Right renal cortex interstitium (tissue), 3 donors: ENCODE measurements at regions not wholly inside any gene's neighbourhood (a gene's known extent, or its start where the extent isn't known, plus 50 kb on each side); places are given as distances from the start of the nearest gene placed in this dataset.
"Not testable (repeated sequence)": the region's sequence is repeated elsewhere in the genome, so short reads cannot be mapped to it uniquely, and the experiment has no call there.

Experiments
- DNase-seq, 3 donors: peaks; one replicate each; pipeline ENCODE4 v3.0.0-alpha.2; 2013; ENCODE audit warnings: low read depth in 3 of 3, low spot score in 2 of 3

GRCh38 chr9:120338340-120338739 is 241.6 kb downstream of the CDK5RAP2 start:
- DNase-seq: no peak

- no peak for DNase-seq
Observed at GRCh38 chr9:120337131-120337530, 242.8 kb downstream of the CDK5RAP2 start.

GRCh38 chr9:120336753-120337090 is 243.2 kb downstream of the CDK5RAP2 start:
- DNase-seq: no peak

- DNase-seq: no peak
Observed at GRCh38 chr9:120336021-120336752, 243.8 kb downstream of the CDK5RAP2 start.

DNA sequence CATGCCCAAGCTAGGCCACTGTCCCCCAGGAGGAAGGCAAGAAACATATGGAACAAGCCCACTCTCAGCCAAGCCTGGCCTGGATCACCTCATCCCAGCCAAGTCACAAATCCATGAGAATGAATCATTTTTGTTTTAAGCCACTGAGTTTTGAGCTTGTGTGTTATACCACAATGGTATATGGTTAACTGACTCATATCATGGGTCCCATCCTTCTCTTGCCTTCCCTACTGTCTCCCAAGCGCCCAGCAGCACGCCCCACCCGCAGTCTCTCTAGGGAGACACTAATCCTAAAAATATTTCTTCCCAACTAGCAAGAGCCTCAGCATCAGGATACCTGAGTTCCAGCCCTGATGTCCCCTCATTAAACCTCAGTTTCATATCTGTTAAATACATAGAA is 248.1 kb downstream of the CDK5RAP2 start:
- DNase-seq: no peak

- no peak for DNase-seq
Observed at GRCh38 chr9:120330031-120330430, 249.9 kb downstream of the CDK5RAP2 start.

GRCh38 chr9:120327322-120327721 is 252.6 kb downstream of the CDK5RAP2 start:
- DNase-seq: no peak

DNA sequence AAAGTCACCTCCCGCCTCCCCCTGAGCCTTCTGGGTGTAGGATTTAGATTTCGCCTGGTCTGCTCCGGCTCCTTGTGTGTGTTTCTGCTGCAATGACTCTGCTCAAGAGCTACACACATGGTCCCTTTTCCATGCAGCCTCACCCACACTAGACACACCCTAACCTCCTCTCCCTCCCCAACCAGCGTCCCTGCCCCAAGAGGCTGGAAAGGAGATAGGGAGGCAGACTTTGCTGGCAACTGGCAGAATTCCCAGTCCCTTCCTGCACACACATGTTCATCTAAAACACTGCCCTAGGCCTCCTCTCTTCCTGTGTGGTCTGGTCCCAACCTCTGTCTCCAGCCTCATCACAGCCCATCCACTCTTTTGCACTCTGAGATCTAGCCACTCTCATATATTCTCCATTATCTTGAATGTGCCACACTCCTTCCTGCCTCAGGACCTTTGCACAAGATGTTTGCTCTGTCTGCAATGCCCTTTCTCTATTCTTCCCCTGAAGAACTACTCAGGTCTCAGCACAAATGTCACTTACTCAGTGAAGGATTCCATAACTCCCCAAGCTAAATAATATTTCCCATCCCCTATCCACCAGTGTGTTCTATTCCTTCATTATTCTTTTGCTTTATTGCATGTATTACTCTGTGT is 253.8 kb downstream of the CDK5RAP2 start:
- DNase-seq: no peak

DNA sequence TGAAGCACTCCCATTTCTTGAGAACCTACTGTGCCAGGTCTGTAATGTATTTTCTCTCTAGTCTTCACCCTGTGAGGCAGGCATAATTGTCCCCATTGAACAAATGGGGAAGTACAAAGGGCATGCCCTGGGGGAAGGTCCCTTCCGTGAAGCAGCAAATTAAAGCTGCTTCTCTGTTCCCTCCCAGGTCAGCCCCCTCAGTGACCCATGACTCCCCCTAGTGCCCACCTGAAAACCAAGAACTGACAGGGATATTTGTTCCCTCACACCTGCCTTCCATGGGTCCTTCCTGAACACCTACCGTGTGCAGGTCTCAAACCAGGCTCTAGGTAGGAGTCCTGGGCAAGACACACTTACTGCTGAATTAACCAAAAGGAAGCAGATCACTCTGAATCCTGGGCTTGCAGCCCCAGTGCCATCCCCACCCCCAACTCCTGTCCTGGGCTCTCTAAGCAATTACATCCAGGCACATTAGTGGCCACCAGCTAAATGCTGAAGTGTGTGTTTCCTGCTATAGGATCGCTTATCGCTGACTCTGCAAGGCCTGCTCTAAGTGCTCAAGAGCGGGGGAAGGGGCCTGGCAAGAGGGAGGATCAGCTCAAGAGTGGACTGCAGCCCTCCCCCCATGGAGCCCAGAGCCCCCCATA is 254.8 kb downstream of the CDK5RAP2 start:
- DNase-seq: no peak

DNA sequence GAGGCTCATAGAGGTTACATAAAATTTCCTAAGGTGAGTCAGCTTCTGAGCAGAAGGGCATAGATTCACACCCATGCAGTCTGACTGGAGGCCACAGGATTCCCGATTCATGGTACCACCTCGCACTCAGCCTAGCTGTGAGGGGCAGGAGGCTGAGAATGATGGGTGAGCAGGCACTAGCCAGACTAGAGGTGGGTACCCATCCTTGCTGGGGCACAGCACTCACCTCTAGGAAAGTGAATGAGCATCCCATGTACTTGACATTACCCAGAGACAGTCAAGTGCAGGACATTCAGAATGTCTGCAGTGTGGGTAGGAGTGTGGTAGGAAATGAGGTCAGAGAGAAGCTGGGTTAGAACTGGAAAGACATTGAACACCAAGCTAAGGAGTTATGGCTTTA is 255.5 kb downstream of the CDK5RAP2 start:
- no peak for DNase-seq

- no peak for DNase-seq
Observed at GRCh38 chr9:120323125-120323524, 256.8 kb downstream of the CDK5RAP2 start.

DNA sequence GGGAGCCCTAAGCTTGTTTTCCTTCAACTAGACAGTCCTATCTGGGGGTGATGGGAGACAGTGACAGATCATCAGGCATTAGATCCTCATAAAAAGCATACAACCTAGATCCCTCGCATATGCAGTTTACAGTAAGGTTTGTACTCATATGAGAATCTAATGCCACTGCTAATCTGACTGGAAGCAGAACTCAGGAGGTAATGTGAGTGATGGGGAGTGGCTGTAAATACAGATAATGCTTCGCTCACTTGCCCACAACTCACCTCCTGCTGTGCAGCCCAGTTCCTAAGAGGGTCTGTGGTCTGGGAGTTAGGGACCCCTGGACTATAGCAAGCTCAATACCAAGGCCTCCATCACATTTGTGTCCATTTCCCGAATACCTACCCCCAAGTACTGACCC is 260.5 kb downstream of the CDK5RAP2 start:
- DNase-seq: no peak

- no peak for DNase-seq
Observed at GRCh38 chr9:120315154-120315553, 264.8 kb downstream of the CDK5RAP2 start.

DNA sequence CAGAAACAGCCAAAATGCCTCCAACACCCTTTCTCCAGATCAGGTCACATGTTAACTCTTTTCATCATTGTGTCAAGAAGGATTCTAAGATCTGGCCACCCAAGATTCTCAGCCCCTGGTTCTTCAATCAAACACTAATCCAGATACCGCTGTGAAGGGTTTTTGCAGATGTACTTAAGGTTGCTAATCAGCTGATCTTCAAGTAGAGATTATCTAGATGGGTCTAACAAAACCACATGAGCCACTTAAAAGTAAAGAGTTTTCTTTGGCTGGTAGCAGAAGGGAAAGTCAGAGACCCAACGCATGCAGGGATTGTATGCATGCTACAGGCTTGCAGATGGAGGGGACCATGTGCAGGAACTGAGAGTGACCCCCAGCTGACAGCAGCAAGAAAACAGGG is 267.9 kb downstream of the CDK5RAP2 start:
- no peak for DNase-seq

DNA sequence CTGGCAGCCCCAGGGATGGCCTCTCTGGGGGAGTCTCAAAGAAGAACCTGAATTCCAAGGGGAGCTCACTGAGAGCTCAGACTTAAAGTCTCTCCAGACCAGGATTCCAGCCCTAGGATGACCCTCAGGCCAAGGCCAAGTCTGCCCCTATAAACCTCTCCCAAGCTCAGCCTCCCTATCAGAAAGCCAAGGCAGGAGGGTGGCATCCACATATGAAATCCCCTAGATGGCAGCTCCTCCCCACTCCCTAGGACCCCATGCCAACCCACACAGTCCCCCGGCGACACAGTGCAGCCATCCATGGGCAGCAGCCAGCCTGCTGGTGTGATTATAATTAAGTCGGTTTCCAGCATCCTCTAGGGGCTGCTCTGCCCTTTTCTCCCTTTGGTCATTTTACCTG is 269.9 kb downstream of the CDK5RAP2 start:
- DNase-seq: no peak

GRCh38 chr9:120308495-120308894 is 271.5 kb downstream of the CDK5RAP2 start:
- DNase-seq: no peak

- no peak for DNase-seq
Observed at GRCh38 chr9:120307599-120307998, 272.4 kb downstream of the CDK5RAP2 start.

- DNase-seq: no peak
Observed at GRCh38 chr9:120306561-120306960, 273.4 kb downstream of the CDK5RAP2 start.

DNA sequence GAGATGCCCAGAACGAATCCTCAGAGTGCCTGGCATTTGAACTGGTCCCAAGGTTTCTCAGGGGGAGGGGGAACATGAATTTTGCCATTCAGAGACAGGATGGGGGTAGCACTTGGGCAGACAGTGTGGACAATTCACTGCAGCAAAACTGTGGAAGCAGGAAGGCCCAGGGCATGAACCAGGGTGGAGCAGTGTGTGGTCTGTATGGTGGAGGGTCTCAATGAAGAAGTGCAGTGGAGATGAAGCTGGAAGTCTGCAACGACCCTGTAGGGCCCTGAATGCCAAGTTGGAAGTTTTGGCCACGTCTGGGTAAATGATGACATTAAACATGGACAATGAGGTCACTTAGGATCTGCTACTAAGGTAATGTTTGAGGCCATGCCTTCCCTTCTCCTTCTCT is 273.9 kb downstream of the CDK5RAP2 start:
- DNase-seq: no peak

- not testable (repeated sequence) for DNase-seq
Observed at GRCh38 chr9:120304896-120305295, 275.1 kb downstream of the CDK5RAP2 start.

GRCh38 chr9:120303519-120303918 is 276.4 kb downstream of the CDK5RAP2 start:
- no peak for DNase-seq

DNA sequence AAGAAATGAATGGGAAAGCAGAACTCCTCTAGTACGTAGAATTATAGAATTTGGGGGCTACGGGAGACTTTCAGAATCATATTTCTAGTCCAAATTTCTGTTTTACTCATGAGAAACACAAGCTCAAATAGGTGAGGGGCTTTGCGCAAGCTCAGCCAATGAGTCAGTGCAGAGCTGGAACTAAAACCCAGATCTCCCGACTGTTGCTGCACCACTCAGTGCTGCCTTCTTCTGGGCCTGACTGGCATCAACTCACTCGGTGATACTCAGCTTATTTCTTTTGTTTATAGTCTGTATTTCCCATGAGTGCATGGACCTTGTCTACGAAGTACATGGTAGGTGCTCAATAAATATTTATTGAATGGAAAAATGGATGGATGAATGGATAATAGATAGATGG is 280.2 kb downstream of the CDK5RAP2 start:
- DNase-seq: no peak
